ENCODE measurements at regions not wholly inside any gene's neighbourhood (a gene's known extent, or its start where the extent isn't known, plus 50 kb on each side); places are given as distances from the start of the nearest gene placed in this dataset.
"Not testable (repeated sequence)": the region's sequence is repeated elsewhere in the genome, so short reads cannot be mapped to it uniquely, and the experiment has no call there.

DNA sequence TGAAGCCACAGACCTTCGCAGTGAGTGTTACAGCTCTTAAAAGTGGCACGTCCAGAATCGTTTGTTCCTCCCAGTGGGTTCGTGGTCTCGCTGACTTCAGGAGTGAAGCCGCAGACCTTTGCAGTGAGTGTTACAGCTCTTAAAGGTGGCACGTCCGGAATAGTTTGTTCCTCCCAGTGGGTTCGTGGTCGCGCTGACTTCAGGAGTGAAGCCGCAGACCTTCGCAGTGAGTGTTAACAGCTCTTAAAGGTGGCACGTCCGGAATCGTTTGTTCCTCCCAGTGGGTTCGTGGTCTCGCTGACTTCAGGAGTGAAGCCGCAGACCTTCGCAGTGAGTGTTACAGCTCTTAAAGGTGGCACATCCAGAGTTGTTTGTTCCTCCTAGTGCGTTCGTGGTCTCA lies 91.1 kb downstream of the EBLN2 start:
- TF ChIP-seq, protein P1, sequence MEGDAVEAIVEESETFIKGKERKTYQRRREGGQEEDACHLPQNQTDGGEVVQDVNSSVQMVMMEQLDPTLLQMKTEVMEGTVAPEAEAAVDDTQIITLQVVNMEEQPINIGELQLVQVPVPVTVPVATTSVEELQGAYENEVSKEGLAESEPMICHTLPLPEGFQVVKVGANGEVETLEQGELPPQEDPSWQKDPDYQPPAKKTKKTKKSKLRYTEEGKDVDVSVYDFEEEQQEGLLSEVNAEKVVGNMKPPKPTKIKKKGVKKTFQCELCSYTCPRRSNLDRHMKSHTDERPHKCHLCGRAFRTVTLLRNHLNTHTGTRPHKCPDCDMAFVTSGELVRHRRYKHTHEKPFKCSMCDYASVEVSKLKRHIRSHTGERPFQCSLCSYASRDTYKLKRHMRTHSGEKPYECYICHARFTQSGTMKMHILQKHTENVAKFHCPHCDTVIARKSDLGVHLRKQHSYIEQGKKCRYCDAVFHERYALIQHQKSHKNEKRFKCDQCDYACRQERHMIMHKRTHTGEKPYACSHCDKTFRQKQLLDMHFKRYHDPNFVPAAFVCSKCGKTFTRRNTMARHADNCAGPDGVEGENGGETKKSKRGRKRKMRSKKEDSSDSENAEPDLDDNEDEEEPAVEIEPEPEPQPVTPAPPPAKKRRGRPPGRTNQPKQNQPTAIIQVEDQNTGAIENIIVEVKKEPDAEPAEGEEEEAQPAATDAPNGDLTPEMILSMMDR (IDR thresholded peaks at IDR 0.05; ENCODE audit: low read depth, low read length): not testable (repeated sequence)
- not testable (repeated sequence) for TF ChIP-seq EZH2phosphoT487 (IDR thresholded peaks at IDR 0.05; ENCODE audit: low read depth)
